ENCODE measurements at regions not wholly inside any gene's neighbourhood (a gene's known extent, or its start where the extent isn't known, plus 50 kb on each side); places are given as distances from the start of the nearest gene placed in this dataset.

DNA sequence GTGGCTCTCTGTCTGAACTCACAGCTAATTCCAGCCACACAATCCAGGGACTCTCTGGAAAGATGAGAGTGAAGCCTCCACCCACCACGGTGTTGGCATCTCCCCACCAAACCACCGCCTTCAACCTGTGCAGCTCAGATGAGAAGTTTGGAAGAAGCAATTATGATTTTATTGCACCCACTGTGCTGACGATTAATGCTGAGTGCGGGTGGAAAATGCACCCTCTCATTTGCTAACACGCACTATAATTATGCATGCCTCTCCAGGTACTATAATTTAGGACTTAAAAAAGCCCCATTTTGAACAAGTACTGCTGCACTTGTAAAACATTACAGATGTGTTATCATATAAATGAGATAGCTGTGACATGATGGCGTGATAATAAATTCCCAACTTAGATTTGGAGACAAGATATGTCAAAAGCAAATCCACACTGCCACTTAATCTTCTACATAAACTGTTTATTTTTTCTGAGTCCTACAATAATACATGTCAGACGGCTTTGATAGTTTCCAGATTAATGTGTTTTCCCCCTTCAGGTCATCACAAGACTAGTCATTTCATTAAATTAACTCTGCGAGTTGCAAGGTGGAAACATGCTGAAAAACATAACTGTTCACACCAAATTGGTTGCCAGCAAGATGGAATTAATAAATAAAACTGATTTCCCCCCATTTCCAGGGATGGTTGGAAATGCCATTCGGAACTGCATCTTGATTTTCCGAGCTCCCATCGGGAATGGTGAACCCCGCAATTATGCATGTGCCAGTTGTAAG is 466.5 kb upstream of the MAF start:
- 69 to 79% methylated on average over 12 of the region's 12 CpGs for WGBS, 2 donors
- no peak for TF ChIP-seq POLR2A (IDR thresholded peaks at IDR 0.05)
- TF ChIP-seq EP300 (IDR thresholded peaks at IDR 0.05): no peak
- TF ChIP-seq POLR2AphosphoS5 (IDR thresholded peaks at IDR 0.05): no peak
- TF ChIP-seq, protein P1, sequence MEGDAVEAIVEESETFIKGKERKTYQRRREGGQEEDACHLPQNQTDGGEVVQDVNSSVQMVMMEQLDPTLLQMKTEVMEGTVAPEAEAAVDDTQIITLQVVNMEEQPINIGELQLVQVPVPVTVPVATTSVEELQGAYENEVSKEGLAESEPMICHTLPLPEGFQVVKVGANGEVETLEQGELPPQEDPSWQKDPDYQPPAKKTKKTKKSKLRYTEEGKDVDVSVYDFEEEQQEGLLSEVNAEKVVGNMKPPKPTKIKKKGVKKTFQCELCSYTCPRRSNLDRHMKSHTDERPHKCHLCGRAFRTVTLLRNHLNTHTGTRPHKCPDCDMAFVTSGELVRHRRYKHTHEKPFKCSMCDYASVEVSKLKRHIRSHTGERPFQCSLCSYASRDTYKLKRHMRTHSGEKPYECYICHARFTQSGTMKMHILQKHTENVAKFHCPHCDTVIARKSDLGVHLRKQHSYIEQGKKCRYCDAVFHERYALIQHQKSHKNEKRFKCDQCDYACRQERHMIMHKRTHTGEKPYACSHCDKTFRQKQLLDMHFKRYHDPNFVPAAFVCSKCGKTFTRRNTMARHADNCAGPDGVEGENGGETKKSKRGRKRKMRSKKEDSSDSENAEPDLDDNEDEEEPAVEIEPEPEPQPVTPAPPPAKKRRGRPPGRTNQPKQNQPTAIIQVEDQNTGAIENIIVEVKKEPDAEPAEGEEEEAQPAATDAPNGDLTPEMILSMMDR (IDR thresholded peaks at IDR 0.05): no peak
- DNase-seq: no peak
- no peak overlapping the region for H3K27ac ChIP-seq
- intact Hi-C loops (cut with DNase I): no loop called here
- no peaks in the 10 kb centered on the region for H3K9me3 ChIP-seq
- no peak overlapping the region for H3K4me3 ChIP-seq
- H3K36me3 ChIP-seq: no peaks in the 10 kb centered on the region
- H3K4me1 ChIP-seq: no peaks in the 10 kb centered on the region
- no peaks in the 10 kb centered on the region for H3K27me3 ChIP-seq

DNA sequence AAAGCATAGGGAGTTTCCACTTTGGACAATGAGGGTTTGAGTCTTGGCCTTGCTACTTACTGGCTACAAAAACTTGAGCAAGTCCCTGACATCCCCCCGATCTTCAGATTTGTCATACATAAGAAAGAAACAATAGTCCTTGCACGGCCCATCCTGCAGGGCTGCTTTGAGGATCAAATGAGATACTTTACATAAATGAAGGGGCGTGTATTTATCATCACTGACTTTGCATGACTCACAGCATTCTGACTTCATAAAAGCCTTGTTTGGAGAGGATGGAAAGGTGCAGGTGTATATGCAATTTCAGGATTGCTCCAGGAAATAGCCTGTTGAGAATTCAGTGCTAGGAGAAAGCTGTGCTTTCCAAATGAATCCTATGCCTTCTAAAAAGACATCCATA is 465.0 kb upstream of the MAF start:
- intact Hi-C loops (cut with DNase I): no loop called here
- Histone ChIP-seq H3K27ac (no peak overlapping the region), H3K27me3 (no peaks in the 10 kb centered on the region), H3K4me1 (no peaks in the 10 kb centered on the region), H3K36me3 (no peaks in the 10 kb centered on the region), H3K9me3 (no peaks in the 10 kb centered on the region), H3K4me3 (no peak overlapping the region)
- DNase-seq: no peak
- TF ChIP-seq, protein P1 (IDR thresholded peaks at IDR 0.05): no peak
- TF ChIP-seq POLR2AphosphoS5 (IDR thresholded peaks at IDR 0.05) (no peak), EP300 (IDR thresholded peaks at IDR 0.05) (no peak), POLR2A (IDR thresholded peaks at IDR 0.05) (no peak)
- 41 to 65% methylated on average over 3 of the region's 3 CpGs for WGBS, 2 donors

DNA sequence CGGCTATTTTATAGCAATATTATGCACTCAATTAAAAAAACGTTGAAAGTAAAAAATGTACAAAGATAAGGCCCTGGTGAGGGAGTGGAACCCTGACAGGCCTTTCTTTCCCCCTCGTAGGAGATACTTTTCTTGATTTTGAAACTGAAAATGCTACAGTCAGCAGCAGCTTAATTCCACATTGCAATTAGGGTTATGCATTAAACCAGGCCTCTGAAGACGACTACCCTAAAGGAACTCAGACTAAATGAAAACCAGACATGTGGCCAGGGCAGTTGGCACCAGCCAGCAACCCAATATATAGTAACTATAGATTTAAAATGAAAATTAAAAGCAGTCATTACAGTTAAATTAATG is 463.2 kb upstream of the MAF start:
- intact Hi-C loops (cut with DNase I): no loop called here
- H3K4me3 ChIP-seq: no peak overlapping the region
- H3K27ac ChIP-seq: no peak overlapping the region
- peaks cover 0 to 11% (median 7%) of the 10 kb centered on the region in 4 donors for H3K4me1 ChIP-seq
- WGBS, 2 donors: 28 to 56% methylated on average over 4 of the region's 4 CpGs
- H3K9me3 ChIP-seq: no peaks in the 10 kb centered on the region
- H3K27me3 ChIP-seq: no peaks in the 10 kb centered on the region
- TF ChIP-seq, protein P1 (IDR thresholded peaks at IDR 0.05): no peak
- TF ChIP-seq POLR2AphosphoS5 (IDR thresholded peaks at IDR 0.05) (no peak), POLR2A (IDR thresholded peaks at IDR 0.05) (no peak), EP300 (IDR thresholded peaks at IDR 0.05) (no peak)
- DNase-seq: no peak
- no peaks in the 10 kb centered on the region for H3K36me3 ChIP-seq

DNA sequence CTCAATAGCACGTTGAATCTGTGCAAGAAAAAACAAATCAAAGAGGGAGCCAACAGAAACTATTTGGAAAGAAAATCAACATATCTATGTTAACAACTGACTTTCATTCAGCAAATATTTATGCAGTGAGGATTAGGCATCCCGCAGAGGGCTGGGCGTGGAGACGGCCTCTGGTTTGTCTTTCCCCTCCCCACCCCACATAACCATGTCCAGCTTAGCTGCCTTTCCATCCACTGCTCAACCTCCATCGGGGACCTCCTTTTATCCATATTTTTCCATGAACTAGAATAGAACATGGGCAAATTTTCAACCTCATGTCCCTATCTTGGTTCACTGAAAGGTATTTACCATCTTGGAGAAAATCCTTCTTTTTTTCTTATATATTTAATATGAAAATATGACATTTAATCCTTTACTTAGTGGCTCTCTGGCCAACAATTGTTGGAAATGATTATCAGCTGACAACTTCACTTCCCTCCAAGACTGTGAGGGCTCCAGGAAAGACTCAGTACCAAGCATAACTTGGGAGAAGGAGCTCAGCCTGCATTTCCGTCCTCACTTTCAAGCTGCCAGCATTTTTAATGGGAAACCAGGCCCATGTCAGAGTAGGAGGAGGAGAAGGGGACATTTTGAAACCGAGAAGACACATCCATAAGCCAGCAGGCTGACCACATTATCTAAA is 462.6 kb upstream of the MAF start:
- Histone ChIP-seq H3K4me1 (peaks cover 0 to 16% (median 13%) of the 10 kb centered on the region in 4 donors), H3K4me3 (no peak overlapping the region), H3K9me3 (no peaks in the 10 kb centered on the region), H3K36me3 (no peaks in the 10 kb centered on the region), H3K27me3 (no peaks in the 10 kb centered on the region), H3K27ac (no peak overlapping the region)
- no peak for DNase-seq
- 48 to 60% methylated on average over 7 of the region's 7 CpGs for WGBS, 2 donors
- intact Hi-C loops (cut with DNase I): no loop called here
- TF ChIP-seq, protein P1 (IDR thresholded peaks at IDR 0.05): no peak
- TF ChIP-seq POLR2A (IDR thresholded peaks at IDR 0.05) (no peak), POLR2AphosphoS5 (IDR thresholded peaks at IDR 0.05) (no peak), EP300 (IDR thresholded peaks at IDR 0.05) (no peak)
